ENCODE measurements at regions not wholly inside any gene's neighbourhood (a gene's known extent, or its start where the extent isn't known, plus 50 kb on each side); places are given as distances from the start of the nearest gene placed in this dataset.

DNA sequence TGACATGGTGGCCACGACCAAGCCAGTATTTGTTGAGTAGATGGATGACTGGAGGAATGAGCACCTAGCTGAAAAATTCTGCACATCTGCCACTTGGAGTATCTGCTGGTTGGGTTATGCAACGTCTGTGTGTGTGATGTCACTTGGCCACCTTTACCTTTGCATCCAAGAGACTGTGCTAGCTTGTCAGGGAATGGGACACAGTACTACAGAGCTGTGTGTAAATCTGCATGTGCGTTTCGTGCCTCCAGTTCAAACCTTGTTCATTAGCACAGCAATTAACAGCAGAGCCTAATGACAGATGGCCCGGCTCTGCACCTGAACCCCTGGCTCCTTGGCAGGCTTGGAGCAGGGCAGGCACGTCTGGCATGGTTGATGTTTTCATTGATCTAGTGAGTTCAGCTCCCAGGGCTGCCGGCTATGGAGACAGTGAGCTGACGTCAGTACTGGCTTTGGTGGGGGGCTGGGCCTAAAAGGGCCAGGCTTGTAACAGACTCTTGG is 188.4 kb upstream of the NAV2 start (continued):
- TF ChIP-seq, protein P1, sequence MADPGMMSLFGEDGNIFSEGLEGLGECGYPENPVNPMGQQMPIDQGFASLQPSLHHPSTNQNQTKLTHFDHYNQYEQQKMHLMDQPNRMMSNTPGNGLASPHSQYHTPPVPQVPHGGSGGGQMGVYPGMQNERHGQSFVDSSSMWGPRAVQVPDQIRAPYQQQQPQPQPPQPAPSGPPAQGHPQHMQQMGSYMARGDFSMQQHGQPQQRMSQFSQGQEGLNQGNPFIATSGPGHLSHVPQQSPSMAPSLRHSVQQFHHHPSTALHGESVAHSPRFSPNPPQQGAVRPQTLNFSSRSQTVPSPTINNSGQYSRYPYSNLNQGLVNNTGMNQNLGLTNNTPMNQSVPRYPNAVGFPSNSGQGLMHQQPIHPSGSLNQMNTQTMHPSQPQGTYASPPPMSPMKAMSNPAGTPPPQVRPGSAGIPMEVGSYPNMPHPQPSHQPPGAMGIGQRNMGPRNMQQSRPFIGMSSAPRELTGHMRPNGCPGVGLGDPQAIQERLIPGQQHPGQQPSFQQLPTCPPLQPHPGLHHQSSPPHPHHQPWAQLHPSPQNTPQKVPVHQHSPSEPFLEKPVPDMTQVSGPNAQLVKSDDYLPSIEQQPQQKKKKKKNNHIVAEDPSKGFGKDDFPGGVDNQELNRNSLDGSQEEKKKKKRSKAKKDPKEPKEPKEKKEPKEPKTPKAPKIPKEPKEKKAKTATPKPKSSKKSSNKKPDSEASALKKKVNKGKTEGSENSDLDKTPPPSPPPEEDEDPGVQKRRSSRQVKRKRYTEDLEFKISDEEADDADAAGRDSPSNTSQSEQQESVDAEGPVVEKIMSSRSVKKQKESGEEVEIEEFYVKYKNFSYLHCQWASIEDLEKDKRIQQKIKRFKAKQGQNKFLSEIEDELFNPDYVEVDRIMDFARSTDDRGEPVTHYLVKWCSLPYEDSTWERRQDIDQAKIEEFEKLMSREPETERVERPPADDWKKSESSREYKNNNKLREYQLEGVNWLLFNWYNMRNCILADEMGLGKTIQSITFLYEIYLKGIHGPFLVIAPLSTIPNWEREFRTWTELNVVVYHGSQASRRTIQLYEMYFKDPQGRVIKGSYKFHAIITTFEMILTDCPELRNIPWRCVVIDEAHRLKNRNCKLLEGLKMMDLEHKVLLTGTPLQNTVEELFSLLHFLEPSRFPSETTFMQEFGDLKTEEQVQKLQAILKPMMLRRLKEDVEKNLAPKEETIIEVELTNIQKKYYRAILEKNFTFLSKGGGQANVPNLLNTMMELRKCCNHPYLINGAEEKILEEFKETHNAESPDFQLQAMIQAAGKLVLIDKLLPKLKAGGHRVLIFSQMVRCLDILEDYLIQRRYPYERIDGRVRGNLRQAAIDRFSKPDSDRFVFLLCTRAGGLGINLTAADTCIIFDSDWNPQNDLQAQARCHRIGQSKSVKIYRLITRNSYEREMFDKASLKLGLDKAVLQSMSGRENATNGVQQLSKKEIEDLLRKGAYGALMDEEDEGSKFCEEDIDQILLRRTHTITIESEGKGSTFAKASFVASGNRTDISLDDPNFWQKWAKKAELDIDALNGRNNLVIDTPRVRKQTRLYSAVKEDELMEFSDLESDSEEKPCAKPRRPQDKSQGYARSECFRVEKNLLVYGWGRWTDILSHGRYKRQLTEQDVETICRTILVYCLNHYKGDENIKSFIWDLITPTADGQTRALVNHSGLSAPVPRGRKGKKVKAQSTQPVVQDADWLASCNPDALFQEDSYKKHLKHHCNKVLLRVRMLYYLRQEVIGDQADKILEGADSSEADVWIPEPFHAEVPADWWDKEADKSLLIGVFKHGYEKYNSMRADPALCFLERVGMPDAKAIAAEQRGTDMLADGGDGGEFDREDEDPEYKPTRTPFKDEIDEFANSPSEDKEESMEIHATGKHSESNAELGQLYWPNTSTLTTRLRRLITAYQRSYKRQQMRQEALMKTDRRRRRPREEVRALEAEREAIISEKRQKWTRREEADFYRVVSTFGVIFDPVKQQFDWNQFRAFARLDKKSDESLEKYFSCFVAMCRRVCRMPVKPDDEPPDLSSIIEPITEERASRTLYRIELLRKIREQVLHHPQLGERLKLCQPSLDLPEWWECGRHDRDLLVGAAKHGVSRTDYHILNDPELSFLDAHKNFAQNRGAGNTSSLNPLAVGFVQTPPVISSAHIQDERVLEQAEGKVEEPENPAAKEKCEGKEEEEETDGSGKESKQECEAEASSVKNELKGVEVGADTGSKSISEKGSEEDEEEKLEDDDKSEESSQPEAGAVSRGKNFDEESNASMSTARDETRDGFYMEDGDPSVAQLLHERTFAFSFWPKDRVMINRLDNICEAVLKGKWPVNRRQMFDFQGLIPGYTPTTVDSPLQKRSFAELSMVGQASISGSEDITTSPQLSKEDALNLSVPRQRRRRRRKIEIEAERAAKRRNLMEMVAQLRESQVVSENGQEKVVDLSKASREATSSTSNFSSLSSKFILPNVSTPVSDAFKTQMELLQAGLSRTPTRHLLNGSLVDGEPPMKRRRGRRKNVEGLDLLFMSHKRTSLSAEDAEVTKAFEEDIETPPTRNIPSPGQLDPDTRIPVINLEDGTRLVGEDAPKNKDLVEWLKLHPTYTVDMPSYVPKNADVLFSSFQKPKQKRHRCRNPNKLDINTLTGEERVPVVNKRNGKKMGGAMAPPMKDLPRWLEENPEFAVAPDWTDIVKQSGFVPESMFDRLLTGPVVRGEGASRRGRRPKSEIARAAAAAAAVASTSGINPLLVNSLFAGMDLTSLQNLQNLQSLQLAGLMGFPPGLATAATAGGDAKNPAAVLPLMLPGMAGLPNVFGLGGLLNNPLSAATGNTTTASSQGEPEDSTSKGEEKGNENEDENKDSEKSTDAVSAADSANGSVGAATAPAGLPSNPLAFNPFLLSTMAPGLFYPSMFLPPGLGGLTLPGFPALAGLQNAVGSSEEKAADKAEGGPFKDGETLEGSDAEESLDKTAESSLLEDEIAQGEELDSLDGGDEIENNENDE (IDR thresholded peaks at IDR 0.05; ENCODE audit: insufficient replicate concordance, low read length), result no peak
- TF ChIP-seq EP300 (IDR thresholded peaks at IDR 0.05; ENCODE audit: borderline replicate concordance in 1 of 2, low read depth in 2 of 2, low read length in 2 of 2) (no peak), KDM1A (IDR thresholded peaks at IDR 0.05; ENCODE audit: borderline replicate concordance, low read length) (no peak), CEBPB (IDR thresholded peaks at IDR 0.05; ENCODE audit: low read depth, low read length) (no peak), GABPA (IDR thresholded peaks at IDR 0.05; ENCODE audit: borderline replicate concordance, insufficient read depth, low read length) (no peak), ZNF274 (IDR thresholded peaks at IDR 0.05; ENCODE audit: borderline replicate concordance, extremely low read depth, low read length) (no peak)
- TF ChIP-seq, protein P2, sequence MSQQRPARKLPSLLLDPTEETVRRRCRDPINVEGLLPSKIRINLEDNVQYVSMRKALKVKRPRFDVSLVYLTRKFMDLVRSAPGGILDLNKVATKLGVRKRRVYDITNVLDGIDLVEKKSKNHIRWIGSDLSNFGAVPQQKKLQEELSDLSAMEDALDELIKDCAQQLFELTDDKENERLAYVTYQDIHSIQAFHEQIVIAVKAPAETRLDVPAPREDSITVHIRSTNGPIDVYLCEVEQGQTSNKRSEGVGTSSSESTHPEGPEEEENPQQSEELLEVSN (IDR thresholded peaks at IDR 0.05), result no peak
- TF ChIP-seq, protein P3, sequence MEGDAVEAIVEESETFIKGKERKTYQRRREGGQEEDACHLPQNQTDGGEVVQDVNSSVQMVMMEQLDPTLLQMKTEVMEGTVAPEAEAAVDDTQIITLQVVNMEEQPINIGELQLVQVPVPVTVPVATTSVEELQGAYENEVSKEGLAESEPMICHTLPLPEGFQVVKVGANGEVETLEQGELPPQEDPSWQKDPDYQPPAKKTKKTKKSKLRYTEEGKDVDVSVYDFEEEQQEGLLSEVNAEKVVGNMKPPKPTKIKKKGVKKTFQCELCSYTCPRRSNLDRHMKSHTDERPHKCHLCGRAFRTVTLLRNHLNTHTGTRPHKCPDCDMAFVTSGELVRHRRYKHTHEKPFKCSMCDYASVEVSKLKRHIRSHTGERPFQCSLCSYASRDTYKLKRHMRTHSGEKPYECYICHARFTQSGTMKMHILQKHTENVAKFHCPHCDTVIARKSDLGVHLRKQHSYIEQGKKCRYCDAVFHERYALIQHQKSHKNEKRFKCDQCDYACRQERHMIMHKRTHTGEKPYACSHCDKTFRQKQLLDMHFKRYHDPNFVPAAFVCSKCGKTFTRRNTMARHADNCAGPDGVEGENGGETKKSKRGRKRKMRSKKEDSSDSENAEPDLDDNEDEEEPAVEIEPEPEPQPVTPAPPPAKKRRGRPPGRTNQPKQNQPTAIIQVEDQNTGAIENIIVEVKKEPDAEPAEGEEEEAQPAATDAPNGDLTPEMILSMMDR (IDR thresholded peaks at IDR 0.05; ENCODE audit: control extremely low read depth in 1 of 3, insufficient read depth in 1 of 3, low read depth in 1 of 3, low read length in 3 of 3), result no peak
